Neural cell (in vitro differentiated cells): ENCODE measurements at regions not wholly inside any gene's neighbourhood (a gene's known extent, or its start where the extent isn't known, plus 50 kb on each side); places are given as distances from the start of the nearest gene placed in this dataset.

Experiments
- POLR2AphosphoS5 ChIP-seq: IDR thresholded peaks from 2 replicates; pipeline ENCODE4 v1.6.1; 2012
- TAF1 ChIP-seq: IDR thresholded peaks from 2 replicates; pipeline ENCODE4 v1.6.1; 2012; ENCODE audit warnings: low read depth
- TF ChIP-seq, protein P1 (sequence below): fragments of 450-650 bp; IDR thresholded peaks from 2 replicates; pipeline ENCODE4 v1.5.1; 2014; ENCODE audit warnings: antibody characterized with exemption, mild to moderate bottlenecking, moderate library complexity; ENCODE audit not compliant: poor library complexity, severe bottlenecking

DNA sequence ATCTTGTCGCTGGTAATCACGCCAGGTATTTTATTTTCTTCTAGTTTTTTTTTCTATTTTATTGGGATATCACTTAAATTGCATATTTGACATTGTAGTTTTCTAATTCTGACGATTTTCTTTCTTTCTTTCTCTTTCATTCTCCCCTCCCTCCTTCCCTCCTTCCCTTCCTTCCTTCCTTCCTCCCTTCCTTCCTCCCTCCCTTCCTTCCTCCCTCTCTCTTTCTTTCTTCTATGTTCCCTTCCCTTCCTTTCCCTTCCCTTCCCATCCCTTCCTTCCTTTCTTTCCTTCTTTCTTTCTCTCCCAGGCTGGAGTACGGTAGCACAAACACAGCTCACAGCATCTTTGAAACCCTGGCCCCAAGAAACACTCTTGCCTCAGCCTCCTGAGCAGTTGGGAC, 100.6 kb upstream of the BCL6 start:
- TF ChIP-seq, protein P1, sequence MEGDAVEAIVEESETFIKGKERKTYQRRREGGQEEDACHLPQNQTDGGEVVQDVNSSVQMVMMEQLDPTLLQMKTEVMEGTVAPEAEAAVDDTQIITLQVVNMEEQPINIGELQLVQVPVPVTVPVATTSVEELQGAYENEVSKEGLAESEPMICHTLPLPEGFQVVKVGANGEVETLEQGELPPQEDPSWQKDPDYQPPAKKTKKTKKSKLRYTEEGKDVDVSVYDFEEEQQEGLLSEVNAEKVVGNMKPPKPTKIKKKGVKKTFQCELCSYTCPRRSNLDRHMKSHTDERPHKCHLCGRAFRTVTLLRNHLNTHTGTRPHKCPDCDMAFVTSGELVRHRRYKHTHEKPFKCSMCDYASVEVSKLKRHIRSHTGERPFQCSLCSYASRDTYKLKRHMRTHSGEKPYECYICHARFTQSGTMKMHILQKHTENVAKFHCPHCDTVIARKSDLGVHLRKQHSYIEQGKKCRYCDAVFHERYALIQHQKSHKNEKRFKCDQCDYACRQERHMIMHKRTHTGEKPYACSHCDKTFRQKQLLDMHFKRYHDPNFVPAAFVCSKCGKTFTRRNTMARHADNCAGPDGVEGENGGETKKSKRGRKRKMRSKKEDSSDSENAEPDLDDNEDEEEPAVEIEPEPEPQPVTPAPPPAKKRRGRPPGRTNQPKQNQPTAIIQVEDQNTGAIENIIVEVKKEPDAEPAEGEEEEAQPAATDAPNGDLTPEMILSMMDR, result no peak
- TF ChIP-seq POLR2AphosphoS5 (no peak), TAF1 (no peak)
